H1 (cell line): ENCODE measurements at regions not wholly inside any gene's neighbourhood (a gene's known extent, or its start where the extent isn't known, plus 50 kb on each side); places are given as distances from the start of the nearest gene placed in this dataset.

Source experiments
- CTCF ChIA-PET: fragments of 300-600 bp; sonication (Branson Sonifier 250); formaldehyde crosslinking; loops from one replicate; lab custom pipeline; 2021; ENCODE audit not compliant: partially characterized antibody; lab: Charles Lee
- POLR2A ChIA-PET: fragments of 300-600 bp; sonication (Branson Sonifier 250); formaldehyde crosslinking; loops from one replicate; lab custom pipeline; 2021; ENCODE audit warnings: inconsistent platforms; ENCODE audit not compliant: partially characterized antibody; lab: Charles Lee
- DNase-seq, 2 experiments: peaks; one replicate each; pipeline versions ENCODE4 v3.0.0 to v3.0.0-alpha.2; 2010 to 2022; ENCODE audit warnings: low spot score in 2 of 2, low read depth in 1 of 2, mixed read lengths in 1 of 2
- FAIRE-seq: peaks from 2 replicates; lab custom pipeline; 2011; peaks lifted over from hg19 to GRCh38; lab: Jason Lieb, UNC
- H2AFZ ChIP-seq: 2 replicates; pipeline ENCODE4 v1.8.1; 2012; ENCODE audit warnings: low read length, inconsistent platforms
- H2AK5ac ChIP-seq: 2 replicates; pipeline ENCODE4 v1.6.1; 2013; ENCODE audit warnings: low read depth, low read length
- H2BK120ac ChIP-seq: replicated peaks from 2 replicates; pipeline ENCODE3; 2013; ENCODE audit warnings: low read depth, low read length, inconsistent platforms
- H2BK12ac ChIP-seq: 2 replicates; pipeline ENCODE4 v1.6.1; 2013; ENCODE audit warnings: low read depth, low read length
- H2BK15ac ChIP-seq: 2 replicates; pipeline ENCODE4 v1.6.1; 2013; ENCODE audit warnings: low read length
- H2BK20ac ChIP-seq: 2 replicates; pipeline ENCODE4 v1.6.1; 2013; ENCODE audit warnings: low read length
- H2BK5ac ChIP-seq: 2 replicates; pipeline ENCODE4 v1.6.1; 2013; ENCODE audit warnings: low read depth, low read length
- H3K14ac ChIP-seq: 2 replicates; pipeline ENCODE4 v1.6.1; 2013; ENCODE audit warnings: inconsistent platforms; ENCODE audit not compliant: insufficient read length
- H3K18ac ChIP-seq: 2 replicates; pipeline ENCODE4 v1.6.1; 2013; ENCODE audit warnings: low read length; ENCODE audit errors: extremely low read depth
- H3K23ac ChIP-seq: 2 replicates; pipeline ENCODE4 v1.6.1; 2013; ENCODE audit warnings: inconsistent platforms; ENCODE audit not compliant: insufficient read length
- H3K23me2 ChIP-seq: 2 replicates; pipeline ENCODE4 v1.6.1; 2013; ENCODE audit warnings: low read depth, low read length
- H3K27ac ChIP-seq: 2 replicates; pipeline ENCODE4 v1.6.1; 2011; ENCODE audit warnings: low read depth, low read length, inconsistent platforms
- H3K27me3 ChIP-seq, 4 experiments: replicated peaks in 1 of 4; 1 replicate in 1 of 4; 2 replicates in 3 of 4; pipeline versions ENCODE4 v1.6.1 to v1.8.1; 2011 to 2013; ENCODE audit warnings: low read length in 3 of 4, mild to moderate bottlenecking in 3 of 4, inconsistent platforms in 2 of 4, mixed read lengths in 2 of 4, moderate library complexity in 1 of 4; ENCODE audit not compliant: control insufficient read depth in 3 of 4, insufficient read depth in 3 of 4; ENCODE audit errors: extremely low read depth in 1 of 4
- H3K36me3 ChIP-seq, 4 experiments: 2 replicates each; pipeline versions ENCODE4 v1.6.1 to v1.8.1; 2011 to 2013; ENCODE audit warnings: mild to moderate bottlenecking in 4 of 4, low read length in 3 of 4, moderate library complexity in 2 of 4, control low read depth in 1 of 4, inconsistent platforms in 1 of 4; ENCODE audit not compliant: insufficient read depth in 4 of 4, control insufficient read depth in 2 of 4
- H3K4ac ChIP-seq: replicated peaks from 2 replicates; pipeline ENCODE3; 2013; ENCODE audit warnings: low read length, low read depth, mixed read lengths, inconsistent platforms; ENCODE audit not compliant: insufficient read length
- H3K4me1 ChIP-seq, 4 experiments: replicated peaks in 1 of 4; 1 replicate in 1 of 4; 2 replicates in 3 of 4; pipeline versions ENCODE4 v1.6.1 to v1.8.1; 2011 to 2013; ENCODE audit warnings: low read length in 3 of 4, inconsistent platforms in 2 of 4, mixed read lengths in 1 of 4; ENCODE audit not compliant: insufficient read depth in 4 of 4, control insufficient read depth in 3 of 4
- H3K4me2 ChIP-seq, 2 experiments: 2 replicates each; pipeline versions ENCODE4 v1.6.1 to v1.8.1; 2011 to 2013; ENCODE audit warnings: low read depth in 2 of 2, low read length in 2 of 2, control low read depth in 1 of 2, inconsistent platforms in 1 of 2, mild to moderate bottlenecking in 1 of 2; ENCODE audit not compliant: insufficient read depth in 1 of 2
- H3K4me3 ChIP-seq, 4 experiments: fragments of 200-600, 300-600 bp in 1 of 4; sonication (generic), shearing (Covaris generic), sonication (Bioruptor Twin) in 1 of 4; 2 replicates each; pipeline versions ENCODE4 v1.5.1 to v1.8.1; 2011 to 2016; ENCODE audit warnings: low read length in 4 of 4, low read depth in 3 of 4, control low read depth in 2 of 4, inconsistent platforms in 2 of 4, mild to moderate bottlenecking in 2 of 4, mixed read lengths in 1 of 4, moderate library complexity in 1 of 4; ENCODE audit not compliant: insufficient read depth in 2 of 4; ENCODE audit errors: extremely low read depth in 1 of 4
- H3K56ac ChIP-seq: replicated peaks from 2 replicates; pipeline ENCODE3; 2013; ENCODE audit warnings: low read depth, mild to moderate bottlenecking, mixed read lengths, low read length, inconsistent platforms; ENCODE audit not compliant: insufficient read length
- H3K79me1 ChIP-seq: 2 replicates; pipeline ENCODE4 v1.6.1; 2013; ENCODE audit warnings: low read depth, low read length, control low read depth
- H3K79me2 ChIP-seq, 2 experiments: 2 replicates each; pipeline versions ENCODE4 v1.6.1 to v1.8.1; 2012 to 2013; ENCODE audit warnings: low read length in 2 of 2, mild to moderate bottlenecking in 2 of 2, inconsistent platforms in 1 of 2; ENCODE audit not compliant: insufficient read depth in 2 of 2, control insufficient read depth in 1 of 2
- H3K9ac ChIP-seq, 4 experiments: replicated peaks in 1 of 4; 1 replicate in 1 of 4; 2 replicates in 3 of 4; pipeline versions ENCODE4 v1.6.1 to v1.8.1; 2011 to 2013; ENCODE audit warnings: low read depth in 3 of 4, low read length in 3 of 4, control low read depth in 2 of 4, mild to moderate bottlenecking in 2 of 4, moderate library complexity in 2 of 4, inconsistent platforms in 1 of 4; ENCODE audit errors: extremely low read depth in 1 of 4
- H3K9me3 ChIP-seq, 2 experiments: 2 replicates each; pipeline versions ENCODE4 v1.6.1 to v1.8.1; 2012 to 2013; ENCODE audit warnings: mild to moderate bottlenecking in 2 of 2, moderate library complexity in 2 of 2, control low read depth in 1 of 2, inconsistent platforms in 1 of 2, low read depth in 1 of 2, low read length in 1 of 2, mixed read lengths in 1 of 2; ENCODE audit not compliant: insufficient read depth in 2 of 2
- H4K20me1 ChIP-seq, 2 experiments: replicated peaks in 1 of 2; 2 replicates each; pipeline versions ENCODE3 to v1.8.1; 2011 to 2013; ENCODE audit warnings: inconsistent platforms in 2 of 2, low read length in 2 of 2, mild to moderate bottlenecking in 1 of 2; ENCODE audit not compliant: insufficient read depth in 2 of 2, control insufficient read depth in 1 of 2
- H4K5ac ChIP-seq: 2 replicates; pipeline ENCODE4 v1.6.1; 2013; ENCODE audit warnings: low read length, low read depth, mixed read lengths, inconsistent platforms; ENCODE audit not compliant: insufficient read length
- H4K8ac ChIP-seq: 2 replicates; pipeline ENCODE4 v1.8.0; 2013; ENCODE audit warnings: mild to moderate bottlenecking, moderate library complexity, low read length, inconsistent platforms; ENCODE audit not compliant: insufficient read depth; ENCODE audit errors: extremely low read depth
- H4K91ac ChIP-seq: replicated peaks from 2 replicates; pipeline ENCODE3; 2013; ENCODE audit warnings: low read length, mixed read lengths, inconsistent platforms; ENCODE audit not compliant: insufficient read length
- CREB1 ChIP-seq: IDR thresholded peaks from 2 replicates; pipeline ENCODE4 v1.6.1; 2012; ENCODE audit warnings: inconsistent platforms
- GABPA ChIP-seq: IDR thresholded peaks from 2 replicates; pipeline ENCODE4 v1.6.1; 2011; ENCODE audit warnings: mild to moderate bottlenecking, low read length, moderate library complexity, borderline replicate concordance; ENCODE audit not compliant: insufficient read depth
- MAFK ChIP-seq: IDR thresholded peaks from 2 replicates; pipeline ENCODE4 v1.6.1; 2012; ENCODE audit warnings: low read depth, mild to moderate bottlenecking, improper control_type of control experiment, low read length
- PHF8 ChIP-seq: fragments of 200-600 bp; sonication (generic); conservative IDR thresholded peaks from 2 replicates; pipeline ENCODE4 v1.7.1; 2012; ENCODE audit warnings: low read depth, mild to moderate bottlenecking, inconsistent platforms, low read length, moderate library complexity
- RBBP5 ChIP-seq: IDR thresholded peaks from 2 replicates; pipeline ENCODE4 v1.7.1; 2012; ENCODE audit warnings: low read depth, mild to moderate bottlenecking, inconsistent platforms, low read length, moderate library complexity, borderline replicate concordance
- RFX5 ChIP-seq: IDR thresholded peaks from 2 replicates; pipeline ENCODE4 v1.6.1; 2011; ENCODE audit warnings: low read depth, low read length, improper control_type of control experiment, borderline replicate concordance
- SIRT6 ChIP-seq: IDR thresholded peaks from one replicate; pipeline ENCODE4 v1.7.1; 2012; ENCODE audit warnings: low read length, inconsistent platforms
- SP1 ChIP-seq: IDR thresholded peaks from 2 replicates; pipeline ENCODE4 v1.6.1; 2011; ENCODE audit warnings: low read depth, low read length
- SRF ChIP-seq: IDR thresholded peaks from 2 replicates; pipeline ENCODE4 v1.6.1; 2011; ENCODE audit warnings: mild to moderate bottlenecking, low read depth, low read length, moderate library complexity
- SUZ12 ChIP-seq: fragments of 200-600 bp; sonication (generic); IDR thresholded peaks from 2 replicates; pipeline ENCODE4 v1.6.1; 2012; ENCODE audit warnings: mild to moderate bottlenecking, inconsistent platforms, low read length, moderate library complexity, mixed read lengths
- TAF1 ChIP-seq: IDR thresholded peaks from 2 replicates; pipeline ENCODE4 v1.6.1; 2011; ENCODE audit warnings: mild to moderate bottlenecking, low read depth, low read length
- TCF12 ChIP-seq: IDR thresholded peaks from 2 replicates; pipeline ENCODE4 v1.6.1; 2011; ENCODE audit warnings: low read depth, mild to moderate bottlenecking, low read length
- TEAD4 ChIP-seq: IDR thresholded peaks from 2 replicates; pipeline ENCODE4 v1.6.1; 2012; ENCODE audit warnings: low read depth, low read length, inconsistent platforms, mixed read lengths
- WGBS, 2 experiments: shearing (Covaris generic) in 1 of 2; methylation state at CpG; one replicate each; pipeline versions ENCODE4 v1.1.6 to v1.1.7; 2013 to 2015; ENCODE audit warnings: low lambda C conversion rate in 2 of 2, mixed read lengths in 2 of 2, inconsistent platforms in 1 of 2, low coverage in 1 of 2, missing lambda C conversion rate in 1 of 2; ENCODE audit not compliant: insufficient replicate concordance in 2 of 2, insufficient coverage in 1 of 2, insufficient read length in 1 of 2; ENCODE audit errors: extremely low coverage in 1 of 2, missing lambda C conversion rate in 1 of 2; 5-methylcytosine and 5-hydroxymethylcytosine counted together
- TF ChIP-seq, protein P1 (sequence below), 3 experiments: IDR thresholded peaks; 1 replicate in 2 of 3; 2 replicates in 1 of 3; pipeline versions ENCODE4 v1.5.1 to v1.6.1; 2011; ENCODE audit warnings: low read length in 3 of 3, mild to moderate bottlenecking in 3 of 3, inconsistent platforms in 2 of 3, low read depth in 1 of 3, moderate library complexity in 1 of 3; ENCODE audit not compliant: insufficient read depth in 1 of 3; ENCODE audit errors: control extremely low read depth in 1 of 3

DNA sequence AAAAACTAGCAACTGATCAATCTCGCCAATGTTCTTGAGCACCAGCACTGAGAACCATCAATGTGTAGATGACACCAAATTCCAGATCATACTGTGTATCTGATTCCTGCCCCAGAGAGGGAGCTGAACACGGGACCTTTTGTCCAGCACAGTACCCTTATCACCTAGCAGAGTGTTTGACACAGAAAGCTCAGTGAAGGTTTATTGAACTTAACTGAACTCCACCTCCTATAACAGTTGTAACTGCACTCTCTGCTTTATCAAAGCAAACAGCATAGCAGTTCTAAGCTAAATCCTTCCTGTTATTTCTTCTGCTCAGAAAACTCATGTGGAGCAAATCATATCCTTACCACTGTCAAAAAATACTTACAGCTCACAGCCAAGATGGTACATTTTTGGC, 183.4 kb upstream of the SLCO3A1 start:
- CTCF ChIA-PET = interaction anchor here (1.0 to 1.7 kb wide), 4 partner anchors 10 to 410 kb away, joined by 3 to 9 read pairs (median 4); no protein-coding TSS in a partner anchor
- Histone ChIP-seq H3K9me3 (peaks cover 3 to 5% of the 10 kb centered on the region in 2 experiments; a peak in 2 of 4 replicates), H2BK20ac (no peak overlapping the region), H3K79me2 (no peaks in the 10 kb centered on the region), H4K91ac (no peak overlapping the region), H3K23ac (no peak overlapping the region), H3K56ac (no peak overlapping the region), H2BK12ac (no peak overlapping the region), H3K4me1 (no peaks in the 10 kb centered on the region), H3K23me2 (no peaks in the 10 kb centered on the region), H2BK5ac (no peak overlapping the region), H3K36me3 (no peaks in the 10 kb centered on the region), H4K20me1 (no peaks in the 10 kb centered on the region), H3K79me1 (no peaks in the 10 kb centered on the region), H2AK5ac (no peak overlapping the region), H3K27me3 (no peaks in the 10 kb centered on the region), H3K4ac (no peak overlapping the region), H2BK120ac (no peak overlapping the region), H3K18ac (no peak overlapping the region), H2AFZ (no peak overlapping the region), H3K4me2 (no peak overlapping the region), H3K9ac (no peak overlapping the region), H3K14ac (no peak overlapping the region), H3K4me3 (no peak overlapping the region), H3K27ac (no peak overlapping the region), H4K5ac (no peak overlapping the region), H4K8ac (no peak overlapping the region), H2BK15ac (no peak overlapping the region)
- POLR2A ChIA-PET = no interaction called here
- FAIRE-seq (no peak), DNase-seq (no peak)
- 89% methylated on average over 2 of the region's 2 CpGs; no CpG with 5 or more reads in 1 of the 2 experiments for WGBS, 2 experiments
- TF ChIP-seq CREB1 (no peak), MAFK (no peak), TEAD4 (no peak), RBBP5 (no peak), SIRT6 (no peak), RFX5 (no peak), TAF1 (no peak), SUZ12 (no peak), TCF12 (no peak), SRF (no peak), GABPA (no peak), SP1 (no peak), PHF8 (no peak)
- TF ChIP-seq, protein P1, sequence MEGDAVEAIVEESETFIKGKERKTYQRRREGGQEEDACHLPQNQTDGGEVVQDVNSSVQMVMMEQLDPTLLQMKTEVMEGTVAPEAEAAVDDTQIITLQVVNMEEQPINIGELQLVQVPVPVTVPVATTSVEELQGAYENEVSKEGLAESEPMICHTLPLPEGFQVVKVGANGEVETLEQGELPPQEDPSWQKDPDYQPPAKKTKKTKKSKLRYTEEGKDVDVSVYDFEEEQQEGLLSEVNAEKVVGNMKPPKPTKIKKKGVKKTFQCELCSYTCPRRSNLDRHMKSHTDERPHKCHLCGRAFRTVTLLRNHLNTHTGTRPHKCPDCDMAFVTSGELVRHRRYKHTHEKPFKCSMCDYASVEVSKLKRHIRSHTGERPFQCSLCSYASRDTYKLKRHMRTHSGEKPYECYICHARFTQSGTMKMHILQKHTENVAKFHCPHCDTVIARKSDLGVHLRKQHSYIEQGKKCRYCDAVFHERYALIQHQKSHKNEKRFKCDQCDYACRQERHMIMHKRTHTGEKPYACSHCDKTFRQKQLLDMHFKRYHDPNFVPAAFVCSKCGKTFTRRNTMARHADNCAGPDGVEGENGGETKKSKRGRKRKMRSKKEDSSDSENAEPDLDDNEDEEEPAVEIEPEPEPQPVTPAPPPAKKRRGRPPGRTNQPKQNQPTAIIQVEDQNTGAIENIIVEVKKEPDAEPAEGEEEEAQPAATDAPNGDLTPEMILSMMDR (IDR thresholded peaks at IDR 0.05; ENCODE audit: control extremely low read depth in 1 of 3, insufficient read depth in 1 of 3, low read depth in 1 of 3, low read length in 3 of 3) = no peak
